Upper lobe of left lung (tissue), 4 donors: ENCODE measurements at regions not wholly inside any gene's neighbourhood (a gene's known extent, or its start where the extent isn't known, plus 50 kb on each side); places are given as distances from the start of the nearest gene placed in this dataset.

Experiments used
- EP300 ChIP-seq, 4 donors: sonication (generic); formaldehyde crosslinking; IDR thresholded peaks; one replicate each; pipeline ENCODE4 v1.5.1; 2017; ENCODE audit warnings: antibody characterized with exemption in 4 of 4, control low read depth in 2 of 4
- POLR2A ChIP-seq, 4 donors: fragments of 450-650 bp; IDR thresholded peaks; one replicate each; pipeline ENCODE4 v1.5.1; 2016 to 2017; ENCODE audit warnings: antibody characterized with exemption in 4 of 4, mild to moderate bottlenecking in 2 of 4
- POLR2AphosphoS5 ChIP-seq, 2 donors: sonication (generic); formaldehyde crosslinking; IDR thresholded peaks; one replicate each; pipeline ENCODE4 v1.5.1; 2017; ENCODE audit warnings: antibody characterized with exemption in 2 of 2
- TF ChIP-seq, protein P1 (sequence below), 6 experiments: fragments of 450-650 bp in 4 of 6; fragments of 200-600 bp in 2 of 6; sonication (generic) in 2 of 6; IDR thresholded peaks; one replicate each; pipeline ENCODE4 v1.5.1; 2016 to 2019; ENCODE audit warnings: antibody characterized with exemption in 6 of 6

DNA sequence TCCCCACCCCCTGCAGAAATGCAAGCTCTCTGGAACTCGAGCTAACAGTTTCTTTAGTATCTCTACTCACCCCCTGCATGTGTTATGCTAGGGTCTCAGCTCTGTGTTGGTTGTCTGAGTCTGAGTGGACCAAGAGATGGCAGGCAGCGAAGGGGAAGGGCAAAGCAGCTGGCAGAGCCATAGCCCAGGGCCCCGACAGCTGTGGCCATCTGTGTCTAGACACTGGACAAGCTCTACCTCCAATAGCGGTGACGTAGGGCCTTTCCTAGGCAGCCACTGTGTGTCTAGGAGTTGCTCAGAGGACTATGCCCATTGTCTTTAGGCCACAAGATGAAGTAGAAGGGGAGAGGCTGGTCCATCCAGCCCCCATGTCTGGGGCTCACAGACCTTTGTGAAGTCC is 79.2 kb downstream of the EFNB1 start:
- TF ChIP-seq, protein P1, sequence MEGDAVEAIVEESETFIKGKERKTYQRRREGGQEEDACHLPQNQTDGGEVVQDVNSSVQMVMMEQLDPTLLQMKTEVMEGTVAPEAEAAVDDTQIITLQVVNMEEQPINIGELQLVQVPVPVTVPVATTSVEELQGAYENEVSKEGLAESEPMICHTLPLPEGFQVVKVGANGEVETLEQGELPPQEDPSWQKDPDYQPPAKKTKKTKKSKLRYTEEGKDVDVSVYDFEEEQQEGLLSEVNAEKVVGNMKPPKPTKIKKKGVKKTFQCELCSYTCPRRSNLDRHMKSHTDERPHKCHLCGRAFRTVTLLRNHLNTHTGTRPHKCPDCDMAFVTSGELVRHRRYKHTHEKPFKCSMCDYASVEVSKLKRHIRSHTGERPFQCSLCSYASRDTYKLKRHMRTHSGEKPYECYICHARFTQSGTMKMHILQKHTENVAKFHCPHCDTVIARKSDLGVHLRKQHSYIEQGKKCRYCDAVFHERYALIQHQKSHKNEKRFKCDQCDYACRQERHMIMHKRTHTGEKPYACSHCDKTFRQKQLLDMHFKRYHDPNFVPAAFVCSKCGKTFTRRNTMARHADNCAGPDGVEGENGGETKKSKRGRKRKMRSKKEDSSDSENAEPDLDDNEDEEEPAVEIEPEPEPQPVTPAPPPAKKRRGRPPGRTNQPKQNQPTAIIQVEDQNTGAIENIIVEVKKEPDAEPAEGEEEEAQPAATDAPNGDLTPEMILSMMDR (IDR thresholded peaks at IDR 0.05) = no peak
- no peak for TF ChIP-seq POLR2A (IDR thresholded peaks at IDR 0.05)
- no peak for TF ChIP-seq EP300 (IDR thresholded peaks at IDR 0.05)
- no peak for TF ChIP-seq POLR2AphosphoS5 (IDR thresholded peaks at IDR 0.05)
